ENCODE measurements at regions not wholly inside any gene's neighbourhood (a gene's known extent, or its start where the extent isn't known, plus 50 kb on each side); places are given as distances from the start of the nearest gene placed in this dataset.

GRCh38 chr1:229941831-229942230 lies 125.2 kb upstream of the GALNT2 start:
- Mint-ChIP-seq H3K27ac (no peak overlapping the region), H3K27me3 (ENCODE audit: low read depth) (peaks cover 17% of the 10 kb centered on the region), H3K4me1 (peaks cover 21% of the 10 kb centered on the region), H3K4me3 (no peak overlapping the region), H3K36me3 (no peaks in the 10 kb centered on the region), H3K9me3 (no peaks in the 10 kb centered on the region)
- DNase-seq (ENCODE audit: low spot score in 2 of 2, unreplicated experiment in 2 of 2) = no peak
- TF ChIP-seq, protein P1, sequence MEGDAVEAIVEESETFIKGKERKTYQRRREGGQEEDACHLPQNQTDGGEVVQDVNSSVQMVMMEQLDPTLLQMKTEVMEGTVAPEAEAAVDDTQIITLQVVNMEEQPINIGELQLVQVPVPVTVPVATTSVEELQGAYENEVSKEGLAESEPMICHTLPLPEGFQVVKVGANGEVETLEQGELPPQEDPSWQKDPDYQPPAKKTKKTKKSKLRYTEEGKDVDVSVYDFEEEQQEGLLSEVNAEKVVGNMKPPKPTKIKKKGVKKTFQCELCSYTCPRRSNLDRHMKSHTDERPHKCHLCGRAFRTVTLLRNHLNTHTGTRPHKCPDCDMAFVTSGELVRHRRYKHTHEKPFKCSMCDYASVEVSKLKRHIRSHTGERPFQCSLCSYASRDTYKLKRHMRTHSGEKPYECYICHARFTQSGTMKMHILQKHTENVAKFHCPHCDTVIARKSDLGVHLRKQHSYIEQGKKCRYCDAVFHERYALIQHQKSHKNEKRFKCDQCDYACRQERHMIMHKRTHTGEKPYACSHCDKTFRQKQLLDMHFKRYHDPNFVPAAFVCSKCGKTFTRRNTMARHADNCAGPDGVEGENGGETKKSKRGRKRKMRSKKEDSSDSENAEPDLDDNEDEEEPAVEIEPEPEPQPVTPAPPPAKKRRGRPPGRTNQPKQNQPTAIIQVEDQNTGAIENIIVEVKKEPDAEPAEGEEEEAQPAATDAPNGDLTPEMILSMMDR (IDR thresholded peaks at IDR 0.05; ENCODE audit: unreplicated experiment) = no peak

- no peak for DNase-seq (ENCODE audit: low spot score in 2 of 2, unreplicated experiment in 2 of 2)
- H3K4me3 Mint-ChIP-seq = no peak overlapping the region
Measured at GRCh38 chr1:229942501-229942900, 124.5 kb upstream of the GALNT2 start.

DNA sequence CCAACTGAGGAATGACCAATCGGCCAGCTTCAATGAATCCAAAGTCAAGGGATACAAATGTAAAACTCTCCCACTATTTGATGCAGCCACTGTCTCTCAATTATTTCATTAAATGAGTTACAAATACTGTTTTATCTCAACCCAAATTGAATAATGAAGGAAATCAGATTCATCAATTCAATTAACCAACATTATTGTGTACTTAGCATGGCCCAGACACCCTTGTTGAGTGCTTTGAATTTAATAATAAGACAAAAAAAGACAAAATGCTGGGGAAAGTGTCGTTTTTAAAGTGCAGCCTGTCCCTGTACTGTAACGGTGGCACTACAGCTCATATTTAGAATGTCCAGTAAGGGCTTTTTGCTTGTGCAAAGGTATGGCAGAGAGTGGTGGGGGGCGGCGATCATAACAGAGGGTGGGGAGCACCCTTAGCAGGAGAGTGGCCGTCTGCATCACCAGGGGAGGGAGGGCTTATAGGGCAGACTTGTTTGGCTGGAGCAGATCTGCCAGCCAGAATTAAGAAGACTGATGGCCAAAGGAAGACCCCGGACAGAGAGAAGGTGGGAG lies 123.8 kb upstream of the GALNT2 start:
- H3K27ac Mint-ChIP-seq = no peak overlapping the region
- H3K4me3 Mint-ChIP-seq = no peak overlapping the region
- no peaks in the 10 kb centered on the region for H3K9me3 Mint-ChIP-seq
- H3K27me3 Mint-ChIP-seq (ENCODE audit: low read depth) = peaks cover 15% of the 10 kb centered on the region
- peaks cover 21% of the 10 kb centered on the region for H3K4me1 Mint-ChIP-seq
- no peak for DNase-seq (ENCODE audit: low spot score in 2 of 2, unreplicated experiment in 2 of 2)
- TF ChIP-seq, protein P1 (IDR thresholded peaks at IDR 0.05; ENCODE audit: unreplicated experiment) = no peak
- no peaks in the 10 kb centered on the region for H3K36me3 Mint-ChIP-seq

More at GRCh38 chr1:229942501-229942900, 124.5 kb upstream of the GALNT2 start:
- Mint-ChIP-seq H3K4me1 (peaks cover 21% of the 10 kb centered on the region), H3K36me3 (no peaks in the 10 kb centered on the region), H3K9me3 (no peaks in the 10 kb centered on the region), H3K27ac (no peak overlapping the region), H3K27me3 (ENCODE audit: low read depth) (peaks cover 18% of the 10 kb centered on the region)
- TF ChIP-seq, protein P1 (IDR thresholded peaks at IDR 0.05; ENCODE audit: unreplicated experiment) = no peak

GRCh38 chr1:229943988-229944743 lies 122.9 kb upstream of the GALNT2 start:
- H3K4me1 Mint-ChIP-seq = peaks cover 21% of the 10 kb centered on the region
- H3K9me3 Mint-ChIP-seq = no peaks in the 10 kb centered on the region
- DNase-seq (ENCODE audit: low spot score in 2 of 2, unreplicated experiment in 2 of 2) = no peak
- TF ChIP-seq, protein P1 (IDR thresholded peaks at IDR 0.05; ENCODE audit: unreplicated experiment) = no peak
- no peak overlapping the region for H3K27ac Mint-ChIP-seq
- peaks cover 15% of the 10 kb centered on the region for H3K27me3 Mint-ChIP-seq (ENCODE audit: low read depth)
- no peaks in the 10 kb centered on the region for H3K36me3 Mint-ChIP-seq
- no peak overlapping the region for H3K4me3 Mint-ChIP-seq

DNA sequence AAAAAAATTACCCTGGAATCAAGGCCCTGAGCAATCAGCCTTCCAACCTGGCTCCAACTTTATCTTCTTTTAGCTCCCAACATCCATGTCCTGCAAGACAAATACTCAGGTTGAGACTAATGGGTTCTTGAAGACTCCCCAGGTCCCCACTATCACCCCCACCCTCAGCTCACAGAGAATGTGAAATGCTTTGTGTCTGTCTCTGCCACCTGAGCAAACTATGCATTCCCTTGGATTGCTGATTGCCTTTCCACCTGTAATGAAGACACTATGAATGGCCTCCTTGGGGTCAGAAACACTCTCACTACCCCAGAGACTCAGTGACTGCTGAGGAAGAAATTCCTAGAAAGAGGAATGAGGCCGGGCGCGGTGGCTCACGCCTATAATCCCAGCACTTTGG lies 121.2 kb upstream of the GALNT2 start:
- H3K9me3 Mint-ChIP-seq = no peaks in the 10 kb centered on the region
- H3K4me3 Mint-ChIP-seq = no peak overlapping the region
- H3K4me1 Mint-ChIP-seq = peaks cover 12% of the 10 kb centered on the region
- TF ChIP-seq, protein P1 (IDR thresholded peaks at IDR 0.05; ENCODE audit: unreplicated experiment) = no peak
- no peak overlapping the region for H3K27ac Mint-ChIP-seq
- H3K36me3 Mint-ChIP-seq = no peaks in the 10 kb centered on the region
- H3K27me3 Mint-ChIP-seq (ENCODE audit: low read depth) = peaks cover 26% of the 10 kb centered on the region
- DNase-seq (ENCODE audit: low spot score in 2 of 2, unreplicated experiment in 2 of 2) = no peak

Measured in mesothelial cell of epicardium (in vitro differentiated cells).